Kidney glomerular epithelial cell (primary cell): ENCODE measurements at regions not wholly inside any gene's neighbourhood (a gene's known extent, or its start where the extent isn't known, plus 50 kb on each side); places are given as distances from the start of the nearest gene placed in this dataset.

Experiments
- DNase-seq: peaks from one replicate; lab custom pipeline; 2025; lab: John Stamatoyannopoulos, UW

DNA sequence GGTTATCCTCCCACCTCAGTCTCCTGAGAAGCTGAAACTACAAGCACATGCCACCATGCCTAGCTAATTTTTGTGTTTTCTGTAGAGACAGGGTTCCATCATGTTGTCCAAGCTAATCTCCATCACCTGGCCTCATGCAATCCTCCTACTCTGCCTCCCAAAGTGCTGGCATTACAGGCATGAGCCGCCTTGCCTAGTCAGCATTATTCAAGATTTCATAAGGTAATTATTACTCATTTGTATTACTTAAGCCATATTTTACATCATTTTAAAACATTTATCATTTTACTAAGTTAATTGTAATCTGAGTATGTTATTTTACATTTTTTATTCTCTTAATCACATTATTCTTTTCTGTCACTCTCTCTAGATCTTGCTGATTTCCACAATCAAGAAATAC is 1575.6 kb downstream of the NCAM2 start:
- DNase-seq, result no peak

DNA sequence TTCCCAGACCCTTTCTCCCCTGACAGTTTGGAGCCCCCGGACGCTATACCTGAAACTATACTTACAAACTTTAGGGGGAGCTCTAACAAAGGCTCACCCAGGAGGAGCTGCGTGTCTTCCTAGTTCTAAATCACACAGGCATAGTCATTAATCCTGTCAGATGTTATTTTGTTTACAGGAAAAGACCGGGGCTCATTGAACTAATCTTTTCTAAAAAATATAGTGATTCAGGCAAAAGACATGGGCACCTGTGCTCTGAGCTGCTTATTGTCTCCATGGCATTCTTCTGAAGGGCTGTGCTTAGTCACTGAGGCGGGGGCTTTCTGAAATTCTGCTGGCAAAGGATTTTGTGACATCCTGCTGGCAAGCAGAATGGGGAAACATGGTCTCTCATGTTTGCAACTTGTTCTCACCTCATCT is 1577.0 kb downstream of the NCAM2 start:
- DNase-seq, result no peak

DNA sequence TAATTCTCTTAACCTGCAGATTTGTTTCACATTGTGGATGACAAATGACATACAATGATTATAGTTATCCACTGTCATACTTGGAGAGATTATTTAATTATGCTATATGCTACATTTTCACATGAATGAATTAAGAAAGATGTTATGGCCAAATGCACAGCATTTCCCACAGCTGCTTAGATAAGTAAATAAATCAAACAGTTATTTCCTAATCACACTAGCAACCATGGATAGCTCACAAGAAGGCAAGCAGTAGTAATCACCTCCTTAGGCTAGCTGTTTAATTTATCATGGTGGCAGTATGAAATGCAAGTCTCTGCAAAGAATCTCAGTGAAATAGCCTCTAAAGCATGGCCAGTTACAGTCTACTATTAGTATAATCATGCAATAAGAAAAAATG is 1581.5 kb downstream of the NCAM2 start:
- DNase-seq, result no peak

DNA sequence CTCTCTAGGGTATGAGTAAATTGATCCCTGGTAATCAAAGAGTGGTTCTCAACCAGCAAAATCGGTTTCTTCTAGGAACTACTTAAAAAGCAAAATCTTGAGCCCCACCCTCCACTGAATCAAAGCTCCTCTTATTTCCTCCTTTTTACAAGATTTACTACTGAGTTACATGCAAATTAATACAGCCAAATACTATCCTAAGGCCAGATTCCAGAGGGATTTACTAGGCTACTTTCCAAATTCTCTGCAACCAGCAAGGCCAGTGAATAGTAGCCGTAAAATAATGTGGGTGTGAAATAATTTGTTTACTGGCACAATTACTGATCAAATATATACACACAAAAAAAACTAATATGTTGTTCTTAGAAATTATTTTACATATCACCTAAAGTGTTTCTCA is 1583.8 kb downstream of the NCAM2 start:
- no peak for DNase-seq

DNA sequence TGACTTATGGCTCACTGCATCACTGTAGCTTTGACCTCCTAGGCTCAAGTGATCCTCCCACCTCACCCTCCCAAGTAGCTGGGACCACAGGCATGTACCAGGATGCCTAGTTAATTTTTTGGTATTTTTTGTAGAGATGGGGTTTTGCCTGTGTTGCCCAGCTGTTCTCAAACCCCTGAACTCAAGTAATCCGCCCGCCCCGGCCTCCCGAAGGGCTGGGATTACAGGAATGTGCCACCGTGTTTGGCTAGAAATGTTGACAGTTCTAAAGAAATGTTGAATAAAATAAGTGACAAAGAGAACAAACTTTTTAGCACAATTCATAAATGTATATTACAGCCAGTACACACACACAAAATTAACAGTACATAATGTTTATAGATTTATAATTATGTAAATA is 1586.1 kb downstream of the NCAM2 start:
- DNase-seq, result no peak

DNA sequence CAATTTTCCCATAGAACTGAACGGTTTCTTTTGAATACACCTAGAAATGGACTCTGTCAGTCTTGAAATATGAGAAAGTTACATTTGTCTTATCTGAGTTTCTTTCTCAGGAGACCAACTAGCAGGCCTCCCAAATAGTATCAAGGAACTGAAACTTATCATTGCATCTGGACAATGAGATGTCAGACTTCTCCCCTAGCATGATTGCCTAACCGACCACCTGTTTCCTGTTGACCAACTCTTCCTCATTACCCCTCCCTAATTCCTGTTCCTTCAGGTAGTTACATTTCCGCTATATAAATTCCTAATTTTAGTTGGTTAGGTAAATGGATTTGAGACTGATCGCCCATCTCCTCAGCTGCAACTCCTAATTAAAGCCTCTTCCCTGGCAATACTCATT is 1587.3 kb downstream of the NCAM2 start:
- no peak for DNase-seq

DNA sequence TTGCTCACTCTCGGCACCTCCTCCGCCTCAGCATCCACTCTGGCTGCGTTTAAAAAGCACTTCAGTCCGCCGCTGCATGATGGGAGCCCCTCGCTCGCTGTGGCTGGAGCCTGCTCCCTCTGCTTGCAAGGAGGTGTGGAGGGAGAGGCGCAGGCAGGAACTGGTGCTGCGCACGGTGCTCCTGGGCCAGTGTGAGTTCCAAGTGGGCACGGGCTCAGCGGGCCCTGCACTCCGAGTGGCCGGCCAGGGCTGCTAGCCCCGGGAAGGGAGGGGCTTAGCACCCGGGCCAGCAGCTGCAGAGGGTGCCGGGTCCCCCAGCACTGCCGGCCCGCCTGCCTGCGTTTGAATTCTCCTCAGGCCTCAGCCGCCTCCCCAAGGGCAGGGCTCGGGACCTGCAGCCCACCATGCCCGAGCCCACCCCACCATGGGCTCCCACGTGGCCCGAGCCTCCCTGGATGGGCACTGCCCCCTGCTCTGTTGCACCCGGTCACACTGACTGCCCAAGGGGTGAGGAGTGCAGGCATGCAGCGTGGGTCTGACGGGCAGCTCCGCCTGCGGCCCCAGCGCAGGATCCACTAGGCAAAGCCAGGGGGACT is 1599.5 kb downstream of the NCAM2 start:
- no peak for DNase-seq

DNA sequence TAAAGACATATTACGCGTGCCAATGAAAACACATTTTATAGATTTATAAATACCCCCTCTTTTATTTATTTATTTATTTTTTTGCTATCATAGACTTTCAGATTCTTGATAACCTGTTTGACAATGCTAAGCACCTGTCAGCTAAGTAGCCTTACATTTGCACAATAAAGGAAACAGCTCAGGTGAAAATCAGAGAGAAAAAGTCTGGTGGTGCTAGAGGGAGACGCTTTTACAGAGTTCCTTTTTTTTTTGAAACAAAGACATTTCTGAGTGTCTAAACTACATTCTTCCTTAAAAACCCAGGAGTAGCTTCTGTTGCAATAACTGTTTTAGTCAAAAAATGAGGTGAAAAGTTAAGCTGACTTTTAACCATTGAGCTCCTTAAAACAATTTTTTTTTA is 1611.6 kb downstream of the NCAM2 start:
- no peak for DNase-seq

DNA sequence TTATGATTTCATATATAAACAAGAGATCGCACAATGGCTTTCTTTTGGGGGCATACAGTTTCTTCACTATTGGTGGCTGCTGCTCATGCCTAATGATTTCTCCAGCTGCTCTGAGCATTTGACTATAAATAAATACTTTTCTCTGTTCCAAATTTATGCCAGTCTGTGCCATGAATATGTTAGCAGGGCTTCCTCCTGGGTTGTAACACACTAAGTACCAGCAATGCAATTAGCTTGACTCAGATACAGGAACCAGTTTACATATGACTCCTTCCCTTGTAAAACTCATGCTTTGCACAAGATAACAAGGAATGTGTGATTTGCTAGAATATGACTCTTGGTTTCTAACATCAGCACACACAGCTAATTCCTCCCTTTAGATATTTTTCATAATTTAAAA is 1629.7 kb downstream of the NCAM2 start:
- no peak for DNase-seq

DNA sequence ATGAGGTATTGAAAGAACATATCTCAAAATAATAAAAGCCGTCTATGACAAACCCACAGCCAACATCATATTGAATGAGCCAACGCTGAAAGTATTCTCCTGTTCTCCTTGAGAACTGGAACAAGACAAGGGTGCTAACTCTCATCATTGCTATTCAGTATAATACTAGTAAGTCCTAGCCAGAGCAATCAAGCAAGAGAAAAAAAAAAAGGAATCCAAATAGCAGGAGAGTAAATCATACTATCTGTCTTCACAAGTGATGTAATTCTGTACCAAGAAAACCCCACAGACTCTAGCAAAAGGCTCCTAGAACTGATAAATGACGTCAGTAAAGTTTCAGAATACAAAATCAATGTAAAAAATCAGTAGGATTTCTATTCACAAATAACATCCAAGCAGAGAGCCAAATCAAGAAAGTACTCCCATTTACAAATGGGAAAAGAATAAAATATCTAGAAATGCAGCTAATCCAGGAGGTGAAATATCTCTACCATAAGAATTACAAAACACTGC is 1632.8 kb downstream of the NCAM2 start:
- no peak for DNase-seq

DNA sequence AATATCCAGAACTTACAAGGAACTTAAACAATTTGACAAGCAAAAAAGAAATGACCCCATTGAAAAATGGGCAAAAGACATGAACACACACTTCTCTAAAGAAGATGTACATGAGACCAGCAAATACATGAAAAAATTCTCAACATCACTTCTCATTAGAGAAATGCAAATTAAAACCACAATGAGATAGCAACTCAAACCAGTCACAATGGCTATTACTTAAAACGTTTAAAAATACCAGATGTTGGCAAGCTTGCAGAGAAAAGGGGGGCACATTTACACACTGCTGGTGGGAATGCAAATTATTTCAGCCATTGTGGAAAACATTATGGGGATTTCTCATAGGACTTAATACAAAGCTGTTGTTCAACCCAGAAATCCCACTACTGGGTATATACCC is 1634.0 kb downstream of the NCAM2 start:
- no peak for DNase-seq

DNA sequence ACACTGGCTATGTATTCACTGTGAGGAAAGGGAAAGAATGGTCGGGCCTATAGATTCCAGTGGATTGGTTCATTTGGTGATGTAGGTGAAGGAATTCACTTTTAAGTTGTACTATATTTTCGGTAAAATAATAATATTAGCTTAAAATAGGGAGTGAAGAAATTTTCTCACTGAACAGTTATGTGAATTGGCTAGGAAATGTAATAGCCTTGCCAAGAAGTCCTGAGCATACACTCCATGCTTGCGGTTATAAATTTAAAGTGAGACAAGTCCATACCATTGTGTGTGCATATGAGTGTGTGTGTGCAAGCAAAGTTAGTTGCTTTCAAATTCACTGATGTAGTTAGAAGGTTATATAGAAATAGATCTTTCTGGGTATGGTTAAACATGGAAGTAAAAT is 1651.0 kb downstream of the NCAM2 start:
- DNase-seq, result no peak

DNA sequence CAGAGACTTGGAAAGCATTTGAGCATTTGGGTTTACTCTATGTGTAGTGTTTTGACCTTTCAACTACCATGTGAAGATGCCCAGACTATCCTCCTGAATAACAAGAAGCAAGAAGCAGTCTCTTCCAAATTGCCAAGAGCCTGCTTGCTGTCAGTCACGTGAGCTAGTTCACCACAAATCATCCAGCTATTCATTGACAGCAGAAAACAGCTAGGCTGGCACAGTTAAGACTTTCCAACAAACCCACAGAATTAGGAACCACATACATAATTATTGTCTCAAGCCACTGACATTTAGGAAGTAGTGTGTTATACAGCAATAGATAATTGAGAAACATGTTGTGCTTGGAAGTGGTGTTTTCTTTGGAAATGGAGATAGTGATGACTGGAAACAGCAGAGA is 1652.0 kb downstream of the NCAM2 start:
- no peak for DNase-seq

DNA sequence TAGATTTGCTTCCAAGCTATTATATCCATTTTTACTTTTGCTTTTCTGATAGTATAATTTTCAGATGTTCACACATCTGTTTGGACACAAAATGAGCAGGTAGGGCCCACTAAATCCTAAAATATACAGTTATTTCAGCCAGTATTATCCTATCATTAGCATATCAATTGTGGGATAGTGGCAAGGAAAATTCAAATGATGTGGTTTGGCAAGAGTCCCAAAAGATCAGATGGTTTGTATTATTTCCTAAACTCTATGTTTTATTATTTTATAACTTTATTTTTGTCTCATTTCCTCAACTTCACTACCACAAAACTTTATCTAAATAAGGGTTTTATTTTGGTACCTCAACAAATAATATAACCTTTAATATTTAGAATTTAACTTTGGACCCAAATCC is 1659.6 kb downstream of the NCAM2 start:
- DNase-seq, result no peak

DNA sequence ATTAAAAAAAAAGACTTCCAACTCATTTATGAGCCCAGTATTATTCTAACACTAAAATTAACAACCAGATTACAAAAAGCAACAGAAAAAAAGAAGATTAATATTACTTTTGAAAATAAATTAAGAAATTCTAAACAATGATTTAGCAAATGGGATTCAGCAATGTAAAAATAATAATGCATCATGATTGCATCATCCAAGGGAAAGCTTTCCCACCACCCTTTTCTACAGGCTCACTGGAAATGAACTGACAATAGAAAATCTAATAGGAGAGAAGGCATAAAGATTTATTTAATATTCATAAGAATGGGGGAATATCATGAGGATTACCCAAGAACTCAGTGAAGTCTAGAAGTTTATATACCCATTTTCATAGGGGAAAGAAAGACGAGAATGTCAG is 1671.9 kb downstream of the NCAM2 start:
- DNase-seq, result no peak

DNA sequence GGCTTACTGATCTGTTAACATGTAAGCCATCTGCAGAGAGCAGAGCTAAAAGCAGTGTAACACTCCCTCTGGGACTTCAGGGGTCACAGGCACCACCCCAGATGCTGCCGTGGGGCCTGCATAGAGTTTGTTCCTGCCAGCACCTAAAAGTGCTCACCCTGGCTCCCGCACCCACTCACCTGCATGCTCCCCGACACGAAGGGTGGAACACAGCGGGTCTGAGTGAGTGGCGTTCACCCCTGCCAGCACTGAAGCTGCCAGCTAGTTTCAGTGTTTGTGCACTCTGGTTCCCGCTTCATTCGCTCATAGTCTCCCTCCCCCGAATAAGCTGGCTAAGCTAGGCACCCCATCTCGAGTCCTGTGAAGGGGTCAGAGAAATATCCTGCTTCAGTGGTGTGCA is 1681.0 kb downstream of the NCAM2 start:
- DNase-seq, result no peak

DNA sequence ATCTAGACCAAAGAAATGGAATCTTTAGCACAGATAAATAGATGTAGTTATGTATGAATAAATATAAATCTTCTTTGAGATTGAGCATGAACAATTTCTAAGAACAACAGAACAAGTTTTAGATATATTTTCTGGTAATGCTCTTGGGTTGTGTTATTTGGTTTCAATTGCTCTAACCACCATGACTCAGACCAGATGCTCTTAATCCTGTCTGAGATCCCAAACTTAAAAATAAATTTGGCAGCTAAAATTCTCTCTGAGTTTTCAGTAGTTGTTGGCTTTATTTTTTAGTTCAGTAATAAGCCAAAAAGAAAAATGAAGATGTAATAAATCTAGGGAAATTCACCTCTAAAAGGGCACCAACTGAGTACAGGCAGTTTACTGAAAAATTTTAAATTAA is 1693.4 kb downstream of the NCAM2 start:
- DNase-seq, result no peak

DNA sequence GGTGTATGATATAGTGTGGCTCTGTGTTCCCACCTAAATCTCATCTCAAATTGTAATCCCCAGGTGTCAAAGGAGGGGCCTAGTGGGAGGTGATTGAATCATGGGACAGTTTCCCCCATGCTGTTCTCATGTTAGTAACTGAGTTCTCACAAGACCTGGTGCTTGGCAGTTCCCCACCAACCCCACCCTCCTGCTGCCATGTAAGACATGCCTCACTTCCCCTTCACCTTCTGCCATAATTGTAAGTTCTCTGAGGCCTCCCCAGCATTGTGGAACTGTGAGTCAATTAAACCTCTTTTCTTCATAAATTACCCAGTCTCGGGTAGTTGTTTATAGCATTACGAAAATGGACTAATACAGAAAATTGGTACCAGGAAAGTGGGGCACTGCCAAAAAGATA is 1705.3 kb downstream of the NCAM2 start:
- no peak for DNase-seq

DNA sequence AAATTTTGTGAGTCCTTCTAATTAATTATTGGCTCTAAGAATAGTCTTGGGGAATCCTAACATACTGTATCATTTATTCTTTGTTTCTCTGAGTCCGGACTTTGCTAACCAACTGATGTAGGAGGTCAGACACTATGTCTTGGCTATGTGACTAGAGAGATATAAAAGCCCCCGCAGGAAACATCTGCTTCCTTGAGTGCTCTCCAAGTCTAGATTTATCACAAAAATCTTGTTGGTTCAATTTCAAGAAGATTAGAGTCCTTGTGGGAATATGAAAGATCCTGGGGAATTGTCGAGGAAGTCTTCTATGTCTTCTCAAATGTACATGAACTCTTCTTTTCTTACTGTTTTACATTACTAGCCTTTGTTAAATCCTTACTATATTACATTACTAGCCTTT is 1712.5 kb downstream of the NCAM2 start:
- no peak for DNase-seq

DNA sequence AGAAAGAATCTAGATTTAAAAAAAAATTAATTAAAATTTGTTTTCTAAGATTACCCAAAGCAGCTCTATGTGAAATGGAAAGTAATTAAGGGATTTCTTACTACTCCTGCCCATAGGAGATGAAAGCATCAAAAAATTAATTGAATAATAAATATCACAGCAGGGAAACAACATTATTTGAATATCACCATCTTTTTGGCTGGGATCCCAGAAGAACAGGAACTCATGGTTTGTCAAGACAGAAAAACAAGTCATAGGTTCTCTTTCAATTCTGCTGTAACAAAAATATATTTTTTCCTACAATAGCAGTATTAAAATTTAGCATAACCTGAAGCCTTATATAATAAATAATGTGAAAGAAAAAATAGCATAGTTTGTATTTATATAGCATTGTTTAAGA is 1713.4 kb downstream of the NCAM2 start:
- no peak for DNase-seq

DNA sequence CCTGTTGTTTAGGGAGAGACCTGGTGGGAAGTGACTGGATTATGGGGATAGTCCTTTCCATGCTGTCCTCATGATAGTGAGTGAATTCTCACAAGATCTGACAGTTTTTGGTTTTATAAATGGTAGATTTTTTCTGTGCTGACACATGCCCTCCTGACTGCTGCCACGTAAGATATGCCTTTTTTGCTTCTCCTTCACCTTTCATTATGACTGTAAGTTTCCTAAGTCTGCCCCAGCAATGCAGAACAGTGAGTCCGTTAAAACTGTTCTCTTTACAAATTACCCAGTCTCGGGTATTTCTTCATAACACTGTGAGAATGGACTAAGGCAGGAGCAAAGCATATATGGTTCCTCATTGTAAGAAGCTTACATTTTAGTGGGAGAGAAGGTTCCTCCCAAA is 1727.2 kb downstream of the NCAM2 start:
- DNase-seq, result no peak

DNA sequence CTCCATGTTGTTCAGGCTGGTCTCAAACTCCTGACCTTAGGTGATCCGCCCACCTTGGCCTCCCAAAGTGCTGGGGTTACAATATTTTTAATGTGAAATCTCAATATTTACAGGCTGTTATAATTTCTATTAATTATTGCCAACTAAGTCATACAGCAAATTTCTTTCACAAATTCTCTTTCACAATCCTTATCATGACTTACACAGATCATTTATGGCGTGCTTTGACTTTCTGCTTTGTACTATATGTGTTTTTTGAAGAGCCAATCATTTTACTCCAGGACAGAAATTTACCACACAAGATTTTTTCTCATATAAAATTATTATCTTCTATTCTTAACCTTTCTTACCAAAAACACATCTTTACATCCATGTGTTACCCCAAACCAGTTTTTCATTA is 1729.9 kb downstream of the NCAM2 start:
- no peak for DNase-seq

DNA sequence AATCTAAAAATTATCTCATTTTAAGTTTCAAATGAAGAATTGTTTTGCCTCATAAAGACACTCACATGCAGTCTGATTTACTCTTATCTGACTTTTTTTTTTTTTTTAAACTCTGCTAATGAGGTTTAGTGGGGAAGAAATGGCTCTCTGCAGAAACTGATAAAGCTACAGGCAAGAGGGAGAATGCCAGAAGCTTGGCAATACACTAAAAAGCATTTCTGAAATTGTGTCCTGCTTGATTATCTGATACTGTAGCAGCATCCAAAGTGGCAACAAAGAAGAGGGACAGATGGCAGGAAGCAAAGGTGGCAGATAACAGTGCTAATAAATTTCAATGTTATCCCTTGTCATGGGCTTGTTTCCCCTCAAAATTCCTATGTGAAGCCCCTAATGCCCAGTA is 1744.9 kb downstream of the NCAM2 start:
- no peak for DNase-seq

DNA sequence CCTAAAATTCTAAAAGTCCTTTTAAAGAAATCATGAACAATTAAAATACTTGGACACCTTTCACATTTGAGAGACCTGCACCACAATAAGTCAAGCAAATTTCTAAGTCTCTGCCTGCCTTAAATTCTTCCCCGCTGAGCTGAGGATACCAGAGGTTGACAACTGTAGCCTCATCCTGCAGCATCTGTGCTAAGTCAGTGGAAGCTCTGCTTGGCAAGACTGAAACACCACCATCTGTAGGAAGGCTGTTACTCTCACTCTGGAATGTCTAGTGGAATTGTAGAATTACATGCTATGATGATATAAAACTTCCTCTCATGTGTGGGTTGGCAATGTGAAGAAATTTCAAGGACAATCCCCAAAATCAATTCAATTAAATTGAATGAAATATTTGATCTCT is 1756.5 kb downstream of the NCAM2 start:
- no peak for DNase-seq

DNA sequence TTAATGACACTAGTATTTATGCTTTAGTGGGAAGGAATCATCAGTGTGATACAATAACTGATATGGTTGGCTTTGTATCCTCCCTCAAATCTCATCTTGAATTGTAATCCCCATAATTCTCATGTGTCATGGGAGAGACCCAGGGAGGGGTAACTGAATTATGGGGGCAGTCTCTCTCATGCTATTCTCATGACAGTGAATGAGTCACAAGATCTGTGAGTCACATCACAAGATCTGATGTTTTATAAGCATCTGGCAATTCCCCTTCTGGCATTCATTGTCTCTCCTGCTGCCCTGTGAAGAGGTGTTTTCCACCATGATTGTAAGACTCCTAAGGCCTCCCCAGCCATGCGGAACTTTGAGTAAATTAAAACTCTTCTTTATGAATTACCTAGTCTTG is 1760.3 kb downstream of the NCAM2 start:
- DNase-seq, result no peak
